GM19463 (cell line): ENCODE measurements at regions not wholly inside any gene's neighbourhood (a gene's known extent, or its start where the extent isn't known, plus 50 kb on each side); places are given as distances from the start of the nearest gene placed in this dataset.
"Not testable (repeated sequence)": the region's sequence is repeated elsewhere in the genome, so short reads cannot be mapped to it uniquely, and the experiment has no call there.

Source experiments
- ATAC-seq: cut with Tn5 transposase; IDR thresholded peaks from one replicate; pipeline ENCODE4 v1.9.1; 2021; ENCODE audit warnings: mild to moderate bottlenecking, moderate library complexity; ENCODE audit not compliant: unreplicated experiment

DNA sequence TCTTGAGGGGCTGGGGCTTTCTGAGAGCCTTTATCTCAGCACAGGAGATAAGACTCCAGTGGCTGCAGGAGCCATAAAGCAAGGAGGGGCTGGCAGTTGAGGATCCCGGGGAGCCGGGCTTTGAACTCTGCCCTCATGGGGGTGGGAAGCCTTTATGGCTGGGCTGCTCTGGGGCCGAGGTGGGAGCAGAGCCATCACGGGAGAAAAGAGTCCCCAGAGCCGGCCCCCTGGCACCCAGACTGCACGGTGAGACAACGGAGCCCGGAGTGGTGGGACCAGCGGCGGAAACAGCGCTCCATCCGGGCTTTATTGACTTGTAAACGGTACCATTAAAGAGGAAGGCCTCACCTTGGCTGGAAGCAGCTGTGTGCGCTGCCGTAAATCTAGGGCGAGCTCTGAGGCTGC, 162.6 kb downstream of the MYCN start:
- no peak for ATAC-seq

DNA sequence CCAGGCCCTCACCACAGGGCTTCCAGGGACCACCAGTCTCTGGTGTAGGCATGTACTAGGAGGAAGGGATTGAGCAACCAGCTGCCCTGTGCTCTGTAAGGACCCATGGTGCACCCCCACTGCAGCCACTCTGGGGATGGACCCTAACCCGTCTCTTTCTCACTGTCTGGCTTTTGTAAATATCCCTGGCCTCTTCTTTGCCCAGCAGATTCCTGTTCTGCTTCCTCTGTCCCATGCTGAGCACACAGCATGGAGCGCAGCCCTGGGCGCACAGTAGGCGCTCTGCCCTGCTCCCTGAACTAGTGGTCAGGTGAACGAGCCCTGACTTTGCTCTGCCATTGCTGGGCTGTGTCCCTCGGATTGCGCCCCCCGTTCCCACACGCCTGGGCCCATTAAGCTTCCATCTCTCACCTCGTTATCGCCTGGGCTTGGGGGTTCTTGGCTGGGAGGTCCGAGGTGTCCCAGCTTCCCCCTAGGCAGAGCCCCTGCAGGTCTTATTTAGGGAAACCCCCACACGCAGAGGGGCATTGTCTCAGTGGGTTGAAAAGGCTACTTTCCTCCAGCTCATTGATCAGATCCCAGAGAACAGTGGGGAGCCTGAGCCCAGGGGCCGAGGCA, 162.1 kb downstream of the MYCN start:
- ATAC-seq = no peak

DNA sequence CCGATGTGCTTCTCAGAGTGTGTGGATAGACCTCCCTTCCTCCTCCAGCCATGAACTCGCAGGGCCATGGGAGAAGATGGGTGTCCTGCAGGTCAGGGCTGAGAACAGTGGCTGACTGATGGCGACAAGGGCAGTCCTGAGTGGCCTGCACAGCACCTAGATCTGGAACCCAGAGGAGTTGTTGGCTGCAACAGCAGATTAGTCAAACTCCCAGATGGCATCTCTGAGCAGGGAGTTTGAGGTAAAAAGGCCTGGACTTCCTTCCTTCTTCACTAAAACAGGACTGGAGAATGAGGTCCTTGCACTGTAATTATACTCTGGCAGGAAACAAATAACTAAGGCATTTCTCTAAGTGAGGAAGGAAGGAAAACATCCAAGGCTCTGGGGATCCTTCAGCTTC, 160.8 kb downstream of the MYCN start:
- ATAC-seq = no peak

DNA sequence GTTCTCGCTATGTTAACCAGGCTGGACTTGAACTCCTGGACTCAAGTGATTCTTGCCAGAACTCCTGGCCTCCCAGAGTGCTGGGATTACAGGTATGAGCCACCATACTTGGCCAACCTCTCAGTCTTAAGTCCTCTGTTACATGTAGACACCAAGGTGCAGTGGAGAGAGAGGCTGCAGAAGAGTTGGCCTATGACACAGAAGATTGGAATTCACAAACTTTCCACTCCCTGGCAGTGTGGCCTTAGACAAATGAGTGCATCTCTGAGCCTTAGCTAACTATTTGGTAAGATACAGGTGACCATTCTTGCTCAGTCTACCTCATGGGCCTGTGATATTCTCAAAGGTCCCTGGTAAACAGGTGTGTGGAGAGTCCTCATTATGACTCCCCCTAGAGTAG, 159.7 kb downstream of the MYCN start:
- ATAC-seq = no peak

DNA sequence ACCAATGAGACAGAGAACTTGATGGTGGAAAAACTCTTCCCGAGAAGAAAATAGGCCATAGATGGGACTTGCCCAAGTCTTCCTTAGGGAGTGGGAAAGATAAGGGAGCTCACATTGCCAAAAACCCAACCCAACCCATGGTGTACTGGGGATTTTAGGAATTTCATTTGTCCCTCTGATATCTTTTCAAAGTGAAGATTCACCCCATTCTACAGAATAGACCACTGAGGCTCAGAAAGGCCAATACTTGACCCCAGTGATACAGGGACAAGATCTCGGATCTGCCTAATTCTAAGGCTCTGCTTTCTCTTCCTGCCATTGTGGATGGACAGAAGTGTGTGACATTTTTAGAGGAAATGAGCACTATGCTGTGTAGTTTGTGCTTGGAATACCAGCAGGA, 159.0 kb downstream of the MYCN start:
- ATAC-seq = no peak

DNA sequence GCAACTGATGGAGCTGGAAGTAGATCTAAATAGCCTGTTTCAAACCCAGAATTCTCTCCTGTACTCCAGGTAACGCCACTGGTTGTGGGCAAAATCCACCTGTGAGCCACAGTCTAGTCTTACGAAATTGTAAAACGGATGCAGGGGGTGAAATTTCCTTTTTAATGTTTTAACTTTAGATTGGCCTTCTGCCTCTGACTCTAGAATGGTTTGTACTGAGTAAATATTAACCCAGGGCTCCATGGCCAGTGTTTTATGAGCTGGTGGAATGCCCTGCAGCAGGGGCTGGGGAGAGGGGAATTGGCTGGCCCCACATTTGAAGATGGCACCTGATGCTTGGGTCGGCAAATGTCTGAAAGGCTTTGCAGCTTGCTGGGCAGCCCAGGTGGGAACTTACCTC, 156.6 kb downstream of the MYCN start:
- ATAC-seq = no peak

DNA sequence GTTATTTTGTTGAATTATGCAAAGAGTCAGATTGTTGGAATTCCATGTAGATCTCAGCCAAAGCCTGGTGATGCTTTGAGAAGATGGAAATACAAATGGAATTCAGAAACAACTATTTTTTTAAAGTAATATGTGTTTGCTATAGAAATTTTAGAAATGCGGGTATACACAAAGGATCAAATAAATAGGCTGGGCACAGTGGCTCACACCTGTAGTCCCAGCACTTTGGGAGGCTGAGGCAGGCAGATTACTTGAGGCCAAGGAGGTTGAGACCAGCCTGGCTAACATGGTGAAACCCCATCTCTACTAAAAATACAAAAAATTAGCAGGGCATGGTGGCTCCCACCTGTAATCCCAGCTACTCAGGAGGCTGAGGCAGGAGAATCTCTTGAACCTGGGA, 155.1 kb downstream of the MYCN start:
- not testable (repeated sequence) for ATAC-seq

DNA sequence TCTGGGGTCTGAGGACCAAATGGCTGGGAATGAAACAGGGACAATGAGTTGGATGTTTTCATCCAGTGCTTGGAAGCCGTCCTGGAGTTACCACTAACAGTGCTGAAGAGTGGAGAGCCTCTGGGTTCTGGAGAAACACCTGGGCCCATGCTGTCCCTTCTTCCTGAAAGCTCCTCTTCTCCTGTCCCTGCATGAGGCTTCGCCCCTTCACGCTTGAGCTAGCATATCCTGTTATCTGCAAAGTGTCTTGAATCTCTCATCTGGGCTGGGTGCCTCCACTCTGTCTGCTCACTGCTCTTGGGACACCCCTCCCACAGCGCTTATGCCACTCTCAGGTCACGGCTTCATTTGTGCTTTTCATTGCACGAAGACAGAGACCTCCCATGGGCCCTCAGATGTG, 154.5 kb downstream of the MYCN start:
- ATAC-seq = no peak

DNA sequence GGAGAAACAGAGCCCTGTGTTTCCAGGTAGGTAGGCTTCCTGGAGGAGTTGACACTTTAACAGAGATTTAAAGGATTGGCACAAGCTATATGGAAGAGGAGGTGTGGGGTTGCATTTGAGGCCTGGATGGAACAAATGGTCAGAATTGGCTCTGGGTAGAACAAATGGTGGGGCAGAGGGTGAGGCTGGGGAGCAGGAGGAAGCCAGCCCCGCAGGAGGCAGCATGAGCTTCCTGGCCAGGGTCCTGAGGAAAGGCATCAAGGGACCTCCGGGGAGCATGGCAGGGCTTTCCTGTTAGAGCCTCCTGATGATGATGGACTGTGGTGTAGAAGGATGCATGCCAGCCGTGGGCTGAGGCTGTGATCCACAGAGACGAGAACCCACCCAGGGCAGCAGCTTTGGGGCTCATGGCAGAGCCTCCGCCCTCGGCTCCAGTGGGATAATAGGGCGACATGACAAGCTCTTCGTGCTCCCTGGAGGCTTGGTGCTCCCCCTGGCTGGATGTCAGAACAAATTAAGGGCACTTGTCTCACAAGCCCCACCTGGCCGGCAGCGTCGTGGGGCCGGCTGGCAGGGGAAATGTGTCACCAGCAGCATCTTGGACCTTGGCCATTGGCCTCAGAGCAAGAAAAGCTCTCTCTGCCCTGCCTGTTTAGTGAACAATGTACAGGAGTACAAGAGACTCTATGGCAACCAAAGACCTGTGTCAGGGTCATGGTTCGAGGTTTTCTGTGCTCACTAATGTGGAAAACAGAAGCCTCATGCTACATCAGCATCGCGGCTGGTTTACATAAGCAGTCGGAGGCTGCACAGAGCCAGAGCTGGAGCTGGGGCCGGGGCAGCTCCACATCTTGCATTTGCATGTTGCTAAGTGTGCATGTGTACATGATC, 153.5 kb downstream of the MYCN start:
- no peak for ATAC-seq

DNA sequence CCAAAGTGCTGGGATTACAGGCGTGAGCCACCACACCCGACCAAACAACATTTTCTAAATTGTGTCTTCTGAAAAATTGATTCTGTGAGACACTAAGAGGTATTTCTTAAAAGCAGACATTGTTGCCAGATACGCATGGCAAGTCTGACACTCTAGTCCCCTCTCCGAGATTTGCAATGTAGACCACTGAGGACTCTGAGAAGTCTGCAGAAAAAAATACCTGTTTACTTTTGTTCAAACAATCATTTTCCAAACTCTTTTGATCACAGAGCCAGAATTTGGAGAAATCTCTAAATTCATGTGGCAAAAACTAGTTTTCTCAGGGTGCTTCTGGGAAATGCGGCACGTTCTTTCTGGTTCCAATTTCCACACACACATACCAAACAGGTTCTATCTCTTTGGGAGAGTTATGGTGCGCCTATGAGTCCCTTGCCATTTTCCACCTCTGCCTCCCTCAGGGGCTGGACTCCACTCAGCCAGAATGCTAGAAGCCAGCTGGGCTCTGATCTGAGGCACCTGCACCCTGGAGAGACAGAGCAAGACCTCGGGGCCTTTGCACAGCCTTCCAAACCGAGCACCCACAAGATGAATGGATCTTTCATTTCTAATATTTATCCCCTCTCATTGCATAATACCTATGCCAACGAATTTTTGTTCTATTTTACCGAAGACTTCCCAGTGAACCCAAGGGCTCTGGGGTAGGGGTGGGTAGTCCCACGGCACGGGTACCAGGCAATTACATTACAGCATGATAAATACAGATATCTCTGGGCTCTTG, 152.7 kb downstream of the MYCN start:
- ATAC-seq = no peak

DNA sequence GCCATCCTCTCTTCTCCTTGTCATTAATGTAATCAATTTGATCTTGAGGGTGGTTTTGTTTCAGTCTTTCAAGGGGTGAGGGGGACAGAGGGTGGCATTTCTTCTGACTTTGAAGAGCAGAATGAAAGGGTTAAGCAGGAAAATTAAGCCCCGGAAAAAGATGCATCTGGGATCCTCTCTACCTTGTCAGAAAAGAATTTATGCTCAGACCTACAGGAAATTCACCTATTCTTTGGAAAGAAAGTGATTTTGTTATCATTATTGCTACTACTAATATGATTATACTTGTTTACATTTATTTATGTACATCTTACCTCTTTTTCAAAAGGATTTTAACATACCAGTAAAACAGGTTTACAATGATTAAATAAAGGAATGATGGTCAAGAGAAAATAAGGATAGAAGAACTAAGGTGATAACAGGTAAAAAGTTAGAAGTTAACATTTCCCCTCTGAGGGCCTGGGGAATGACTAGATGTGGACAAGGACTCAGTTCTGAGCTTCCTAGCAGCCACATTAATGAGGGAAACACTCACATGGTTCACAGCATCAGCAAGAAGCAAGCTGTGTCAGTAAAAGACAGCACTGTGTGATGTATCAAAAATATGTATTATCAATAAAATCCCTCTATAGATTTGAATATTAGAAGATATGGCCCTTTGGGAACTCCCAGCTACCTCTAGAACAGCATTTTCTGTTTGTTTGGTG, 151.4 kb downstream of the MYCN start:
- ATAC-seq = no peak

DNA sequence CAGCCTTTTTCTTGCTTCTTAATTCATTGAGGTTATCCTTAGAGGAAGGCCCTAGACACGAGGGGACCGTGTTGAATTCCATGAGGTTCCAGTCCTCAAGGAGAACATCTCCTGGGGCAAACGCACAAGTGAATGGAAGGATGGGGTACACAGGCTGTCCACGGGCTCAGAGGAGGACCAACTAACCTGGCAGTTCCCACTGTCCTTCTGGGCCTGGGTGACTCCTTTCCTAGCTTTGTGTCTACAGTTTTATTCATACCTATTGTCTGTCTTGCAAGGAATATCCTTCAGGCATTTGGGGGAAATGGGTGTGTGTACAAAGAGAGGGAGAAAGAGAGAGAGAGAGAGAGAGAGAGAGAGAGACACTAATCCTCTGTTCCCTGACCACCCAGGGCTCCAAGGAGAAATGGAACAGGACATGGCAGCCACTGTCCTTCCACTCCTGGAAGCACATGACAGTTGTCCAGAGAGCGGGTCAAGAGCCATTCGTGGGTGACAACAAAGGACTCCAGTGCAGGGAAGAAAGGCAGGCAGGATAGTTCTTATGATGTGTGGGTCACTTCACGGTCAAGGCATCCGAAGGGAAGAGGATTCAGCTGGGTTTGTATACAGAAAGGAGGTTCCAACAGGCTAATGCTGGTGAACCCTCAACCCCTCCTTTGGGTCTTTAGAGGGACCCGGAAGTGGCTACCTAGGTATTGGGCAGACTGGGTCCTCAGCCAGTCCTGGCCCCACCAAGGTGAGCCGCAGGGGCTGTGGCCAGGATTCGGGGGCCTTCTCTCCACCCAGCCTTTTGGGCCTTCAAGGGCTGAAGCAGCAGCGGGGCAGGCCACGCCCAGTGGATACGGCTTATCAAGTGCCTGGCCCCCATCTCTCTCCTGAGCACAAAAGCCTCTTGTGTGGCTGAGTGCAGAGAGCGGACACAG, 150.6 kb downstream of the MYCN start:
- ATAC-seq = no peak

DNA sequence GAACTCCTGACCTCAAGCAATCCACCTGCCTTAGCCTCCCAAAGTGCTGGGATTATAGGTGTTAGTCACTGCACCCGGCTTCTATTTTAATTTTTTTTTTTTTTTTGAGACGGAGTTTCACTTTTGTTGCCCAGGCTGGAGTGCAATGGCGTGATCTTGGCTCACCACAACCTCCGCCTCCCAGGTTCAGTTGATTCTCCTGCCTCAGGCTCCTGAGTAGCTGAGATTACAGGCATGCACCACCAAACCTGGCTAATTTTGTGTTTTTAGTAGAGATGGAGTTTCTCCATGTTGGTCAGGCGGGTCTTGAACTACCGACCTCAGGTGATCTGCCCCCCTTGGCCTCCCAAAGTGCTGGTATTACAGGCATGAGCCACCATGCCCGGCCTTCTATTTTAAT, 149.1 kb downstream of the MYCN start:
- not testable (repeated sequence) for ATAC-seq

DNA sequence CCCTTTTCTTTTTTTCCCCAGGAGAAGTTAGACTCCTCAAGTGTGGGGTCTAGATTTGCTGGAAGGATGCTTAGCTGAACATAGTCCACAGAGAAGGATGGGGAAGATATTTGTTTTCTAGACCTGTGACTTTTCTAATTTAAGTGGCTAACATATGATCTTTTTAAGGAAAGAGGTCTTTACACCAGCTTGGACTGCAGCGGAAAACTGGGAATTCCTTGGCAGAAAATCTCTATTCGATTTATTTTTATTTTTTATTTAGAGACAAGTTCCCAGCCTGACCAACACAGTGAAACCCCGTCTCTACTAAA, 148.4 kb downstream of the MYCN start:
- no peak for ATAC-seq

DNA sequence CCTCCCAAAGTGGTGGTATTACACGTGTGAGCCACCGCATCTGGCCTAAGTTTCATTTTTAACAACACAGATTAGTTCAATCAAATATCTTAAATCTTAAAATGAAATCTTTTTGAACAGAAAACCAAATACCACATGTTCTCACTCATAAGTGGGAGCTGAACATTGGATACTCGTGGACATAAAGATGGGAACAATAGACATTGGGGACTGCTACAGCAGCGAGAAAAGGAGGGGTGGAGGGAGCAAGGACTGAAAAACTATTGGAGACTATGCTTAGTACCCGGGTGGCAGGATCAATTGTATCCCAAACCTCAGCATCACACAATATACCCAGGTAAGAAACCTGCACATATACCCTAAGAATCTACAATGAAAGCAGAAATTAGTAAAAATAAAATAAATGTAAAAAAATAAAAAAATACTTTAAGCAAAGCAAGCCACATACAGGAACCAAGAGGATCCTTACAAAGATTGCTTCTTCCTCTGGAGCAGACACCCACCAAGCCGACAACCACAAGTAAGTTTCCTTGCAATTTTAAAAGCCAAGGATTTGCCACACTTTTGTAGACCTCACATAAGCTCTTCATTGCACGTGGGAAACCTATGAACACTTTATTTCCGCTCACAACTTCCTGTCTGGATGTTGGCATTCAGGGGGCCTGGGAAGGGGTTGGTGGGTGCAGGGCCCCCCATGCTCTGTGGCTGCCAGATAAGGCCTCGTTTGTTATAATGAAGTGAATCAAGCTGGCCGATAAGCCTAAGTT, 147.9 kb downstream of the MYCN start:
- no peak for ATAC-seq

DNA sequence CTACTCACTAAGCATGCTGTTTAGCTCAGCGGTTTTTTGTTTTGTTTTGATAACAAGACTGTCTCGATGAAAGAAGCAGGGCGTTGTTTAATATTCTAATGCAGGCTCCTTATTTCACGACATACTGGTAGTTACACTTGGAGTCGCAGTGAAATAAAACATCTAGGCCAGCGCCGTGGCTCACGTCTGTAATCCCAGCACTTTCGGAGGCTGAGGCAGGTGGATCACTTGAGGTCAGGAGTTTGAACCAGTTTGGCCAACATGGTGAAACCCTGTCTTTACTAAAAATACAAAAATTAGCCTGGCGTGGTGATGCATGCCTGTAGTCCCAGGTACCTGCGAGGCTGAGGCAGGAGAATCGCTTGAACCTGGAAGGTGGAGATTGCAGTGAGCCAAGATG, 145.8 kb downstream of the MYCN start:
- not testable (repeated sequence) for ATAC-seq

DNA sequence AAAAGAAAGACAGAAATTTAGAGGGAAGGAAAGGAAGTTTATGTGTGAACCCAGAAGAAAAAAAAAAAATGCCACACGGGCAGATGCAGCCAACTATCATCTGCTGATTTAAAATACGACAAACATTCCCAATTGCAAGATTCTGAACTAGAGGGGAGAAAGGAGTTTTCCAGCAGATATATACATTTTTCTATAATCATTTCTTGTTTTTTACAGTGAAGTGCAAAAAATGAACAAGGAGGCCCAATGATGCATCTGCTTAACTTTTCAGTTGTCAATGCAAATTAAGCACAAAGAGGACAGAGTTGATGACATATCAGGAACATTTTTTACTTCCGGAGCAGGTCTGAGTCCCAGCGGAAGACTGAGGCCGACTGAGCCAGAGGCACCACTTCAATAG, 144.7 kb downstream of the MYCN start:
- no peak for ATAC-seq

DNA sequence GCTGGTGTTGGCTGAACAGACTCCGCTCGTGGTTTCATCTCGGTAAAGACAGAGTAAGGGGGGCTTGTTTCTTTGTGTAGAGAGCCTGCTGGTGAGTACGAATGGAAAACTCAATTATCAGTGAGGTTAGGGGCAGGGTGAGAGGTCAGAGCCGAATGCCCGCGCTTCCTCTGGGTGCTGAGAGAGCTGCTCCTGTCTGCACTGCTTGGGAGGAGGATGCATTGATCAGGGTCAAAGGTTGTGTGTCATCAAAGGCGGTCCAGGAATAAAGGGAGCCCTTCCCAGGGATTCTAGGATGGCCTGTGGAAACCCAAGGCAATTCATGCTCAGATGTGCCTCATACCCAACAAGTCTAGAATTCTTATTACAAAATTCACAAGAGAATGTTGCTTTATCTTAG, 143.9 kb downstream of the MYCN start:
- no peak for ATAC-seq

DNA sequence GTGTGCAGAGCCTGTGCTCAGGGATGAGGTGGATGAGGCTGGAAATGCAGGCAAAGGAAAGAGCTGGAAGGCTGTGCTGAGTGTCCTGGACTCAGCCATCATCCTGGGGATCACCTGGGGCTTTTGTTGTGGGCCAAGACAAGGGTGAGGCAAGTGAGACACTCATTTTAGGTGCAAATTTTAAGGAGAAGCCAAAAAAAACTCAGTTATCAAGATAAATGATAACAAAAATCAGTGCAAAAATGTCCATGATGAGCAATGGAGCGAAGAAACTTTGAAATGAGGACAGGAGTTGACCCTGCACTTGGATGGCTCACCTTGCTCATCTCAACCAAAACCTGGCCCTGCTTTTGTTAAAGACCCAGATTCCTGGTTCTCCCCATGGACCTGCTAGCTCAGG, 141.9 kb downstream of the MYCN start:
- no peak for ATAC-seq
